Panc1 (cell line): ENCODE measurements at regions not wholly inside any gene's neighbourhood (a gene's known extent, or its start where the extent isn't known, plus 50 kb on each side); places are given as distances from the start of the nearest gene placed in this dataset.

Source experiments
- ATAC-seq: fragments of 200-7000 bp; cut with Tn5 transposase; 2 replicates; pipeline ENCODE4 v1.9.1; 2020; ENCODE audit warnings: mild to moderate bottlenecking, moderate library complexity
- BruUV-seq: library from RNA; stranded (reverse); fragments of 400-500 nt; replicated peaks from 2 replicates; lab custom pipeline; 2021; lab: Mats Ljungman, UMichigan
- CTCF ChIA-PET: fragments of 300-600 bp; sonication (Branson Sonifier 250); formaldehyde crosslinking; loops from one replicate; lab custom pipeline; 2022; ENCODE audit warnings: antibody characterized with exemption; lab: Charles Lee
- POLR2A ChIA-PET: fragments of 300-600 bp; sonication (Branson Sonifier 250); formaldehyde crosslinking; loops from one replicate; lab custom pipeline; 2022; ENCODE audit warnings: antibody characterized with exemption; lab: Charles Lee
- DNase-seq: peaks from one replicate; pipeline ENCODE4 v3.0.0-alpha.2; 2010; ENCODE audit warnings: low read depth, low spot score
- H3K27ac ChIP-seq: 2 replicates; pipeline ENCODE4 v1.5.1; 2011; ENCODE audit warnings: mild to moderate bottlenecking, low read length, inconsistent platforms
- H3K27me3 ChIP-seq: fragments of 200-500 bp; sonication (Bioruptor generic); 2 replicates; pipeline ENCODE4 v1.6.0; 2014; ENCODE audit warnings: low read length, inconsistent platforms; ENCODE audit not compliant: control insufficient read depth, insufficient read depth
- H3K36me3 ChIP-seq: fragments of 200-500 bp; sonication (Bioruptor generic); 2 replicates; pipeline ENCODE4 v1.5.1; 2014; ENCODE audit warnings: inconsistent platforms, mild to moderate bottlenecking, low read length, moderate library complexity; ENCODE audit not compliant: control insufficient read depth, insufficient read depth
- H3K4me1 ChIP-seq: 2 replicates; pipeline ENCODE4 v1.5.1; 2011; ENCODE audit warnings: inconsistent platforms, mild to moderate bottlenecking, low read length, moderate library complexity; ENCODE audit not compliant: control insufficient read depth, insufficient read depth
- H3K4me3 ChIP-seq, 2 experiments: 2 replicates each; pipeline ENCODE4 v1.5.1; 2011 to 2012; ENCODE audit warnings: low read depth in 2 of 2, low read length in 2 of 2, mild to moderate bottlenecking in 2 of 2, inconsistent platforms in 1 of 2, moderate library complexity in 1 of 2
- H3K9me3 ChIP-seq: fragments of 200-500 bp; sonication (Bioruptor generic); 2 replicates; pipeline ENCODE4 v1.5.1; 2014; ENCODE audit warnings: low read depth, mild to moderate bottlenecking, inconsistent platforms, low read length, moderate library complexity; ENCODE audit not compliant: control insufficient read depth, insufficient read depth
- CTCF ChIP-seq: fragments of 450-650 bp; IDR thresholded peaks from 2 replicates; pipeline ENCODE4 v1.5.1; 2017; ENCODE audit warnings: mild to moderate bottlenecking
- POLR2AphosphoS5 ChIP-seq: IDR thresholded peaks from 2 replicates; pipeline ENCODE4 v1.6.1; 2012; ENCODE audit warnings: mild to moderate bottlenecking, low read depth, low read length, moderate library complexity
- SIN3A ChIP-seq: IDR thresholded peaks from 2 replicates; pipeline ENCODE4 v1.6.1; 2012; ENCODE audit warnings: low read depth, mild to moderate bottlenecking, low read length, moderate library complexity, borderline replicate concordance; ENCODE audit not compliant: insufficient read depth
- TCF7L2 ChIP-seq: IDR thresholded peaks from 2 replicates; pipeline ENCODE4 v1.6.1; 2011; ENCODE audit warnings: mild to moderate bottlenecking, low read depth, low read length, inconsistent platforms
- in situ Hi-C: cut with HindIII; loops from 2 replicates; pipeline ENCODE4 v1.10.0; 2016; ENCODE audit warnings: low sequenced_read_pairs, low pct_unique_long_range_greater_than_20kb
- intact Hi-C: fragments of 100-400 bp; cut with micrococcal nuclease; formaldehyde crosslinking; loops from one replicate; pipeline ENCODE4 v1.10.0; 2022; ENCODE audit not compliant: unreplicated experiment
- TF ChIP-seq, protein P1 (sequence below), 2 experiments: IDR thresholded peaks; 2 replicates each; pipeline ENCODE4 v1.6.1; 2011 to 2012; ENCODE audit warnings: low read depth in 2 of 2, control low read depth in 1 of 2, low read length in 1 of 2, mild to moderate bottlenecking in 1 of 2, moderate library complexity in 1 of 2; ENCODE audit not compliant: insufficient read depth in 1 of 2

GRCh38 chr10:60710041-60710440 lies 68.2 kb upstream of the CDK1 start:
- Histone ChIP-seq H3K27me3 (no peaks in the 10 kb centered on the region; the same call in 1 of the 2 replicates), H3K4me3 (no peak overlapping the region), H3K36me3 (no peaks in the 10 kb centered on the region), H3K9me3 (no peaks in the 10 kb centered on the region), H3K27ac (no peak overlapping the region), H3K4me1 (no peaks in the 10 kb centered on the region)
- TF ChIP-seq SIN3A (no peak), TCF7L2 (no peak), POLR2AphosphoS5 (no peak), CTCF (no peak)
- TF ChIP-seq, protein P1, sequence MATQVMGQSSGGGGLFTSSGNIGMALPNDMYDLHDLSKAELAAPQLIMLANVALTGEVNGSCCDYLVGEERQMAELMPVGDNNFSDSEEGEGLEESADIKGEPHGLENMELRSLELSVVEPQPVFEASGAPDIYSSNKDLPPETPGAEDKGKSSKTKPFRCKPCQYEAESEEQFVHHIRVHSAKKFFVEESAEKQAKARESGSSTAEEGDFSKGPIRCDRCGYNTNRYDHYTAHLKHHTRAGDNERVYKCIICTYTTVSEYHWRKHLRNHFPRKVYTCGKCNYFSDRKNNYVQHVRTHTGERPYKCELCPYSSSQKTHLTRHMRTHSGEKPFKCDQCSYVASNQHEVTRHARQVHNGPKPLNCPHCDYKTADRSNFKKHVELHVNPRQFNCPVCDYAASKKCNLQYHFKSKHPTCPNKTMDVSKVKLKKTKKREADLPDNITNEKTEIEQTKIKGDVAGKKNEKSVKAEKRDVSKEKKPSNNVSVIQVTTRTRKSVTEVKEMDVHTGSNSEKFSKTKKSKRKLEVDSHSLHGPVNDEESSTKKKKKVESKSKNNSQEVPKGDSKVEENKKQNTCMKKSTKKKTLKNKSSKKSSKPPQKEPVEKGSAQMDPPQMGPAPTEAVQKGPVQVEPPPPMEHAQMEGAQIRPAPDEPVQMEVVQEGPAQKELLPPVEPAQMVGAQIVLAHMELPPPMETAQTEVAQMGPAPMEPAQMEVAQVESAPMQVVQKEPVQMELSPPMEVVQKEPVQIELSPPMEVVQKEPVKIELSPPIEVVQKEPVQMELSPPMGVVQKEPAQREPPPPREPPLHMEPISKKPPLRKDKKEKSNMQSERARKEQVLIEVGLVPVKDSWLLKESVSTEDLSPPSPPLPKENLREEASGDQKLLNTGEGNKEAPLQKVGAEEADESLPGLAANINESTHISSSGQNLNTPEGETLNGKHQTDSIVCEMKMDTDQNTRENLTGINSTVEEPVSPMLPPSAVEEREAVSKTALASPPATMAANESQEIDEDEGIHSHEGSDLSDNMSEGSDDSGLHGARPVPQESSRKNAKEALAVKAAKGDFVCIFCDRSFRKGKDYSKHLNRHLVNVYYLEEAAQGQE (IDR thresholded peaks at IDR 0.05; ENCODE audit: insufficient read depth in 1 of 2, low read depth in 2 of 2, low read length in 1 of 2) = no peak
- DNase-seq (no peak), ATAC-seq (no peak)
- in situ Hi-C loops (no loop called here), intact Hi-C loops (no loop called here)
- ChIA-PET POLR2A (no interaction called here), CTCF (no interaction called here)
- BruUV-seq = no TSS peak

- POLR2A ChIA-PET = no interaction called here
Measured at GRCh38 chr10:60708666-60709065, 69.6 kb upstream of the CDK1 start.

More at GRCh38 chr10:60708666-60709065, 69.6 kb upstream of the CDK1 start:
- no TSS peak for BruUV-seq
- CTCF ChIA-PET = no interaction called here
- Histone ChIP-seq H3K4me3 (no peak overlapping the region), H3K27ac (no peak overlapping the region), H3K27me3 (no peaks in the 10 kb centered on the region; the same call in 1 of the 2 replicates), H3K9me3 (no peaks in the 10 kb centered on the region), H3K36me3 (no peaks in the 10 kb centered on the region), H3K4me1 (no peaks in the 10 kb centered on the region)
- no peak for DNase-seq
- intact Hi-C loops = no loop called here
- in situ Hi-C loops = no loop called here
- TF ChIP-seq POLR2AphosphoS5 = no peak
- no peak for TF ChIP-seq SIN3A
- TF ChIP-seq CTCF = no peak
- TF ChIP-seq, protein P1 (IDR thresholded peaks at IDR 0.05; ENCODE audit: insufficient read depth in 1 of 2, low read depth in 2 of 2, low read length in 1 of 2) = no peak
- TF ChIP-seq TCF7L2 = no peak
- ATAC-seq = no peak
